ENCODE measurements at regions not wholly inside any gene's neighbourhood (a gene's known extent, or its start where the extent isn't known, plus 50 kb on each side); places are given as distances from the start of the nearest gene placed in this dataset.

- no peak for DNase-seq (ENCODE audit: low read depth)
Measured at GRCh38 chr3:127374086-127375010, 86.5 kb upstream of the PRR20G start.

- no peak for DNase-seq (ENCODE audit: low read depth)
Measured at GRCh38 chr3:127373441-127374085, 85.7 kb upstream of the PRR20G start.

- DNase-seq (ENCODE audit: low read depth) = no peak
Measured at GRCh38 chr3:127371846-127372245, 84.0 kb upstream of the PRR20G start.

- no peak for DNase-seq (ENCODE audit: low read depth)
Measured at GRCh38 chr3:127371334-127371733, 83.5 kb upstream of the PRR20G start.

- no peak for DNase-seq (ENCODE audit: low read depth)
Measured at GRCh38 chr3:127370906-127371305, 83.1 kb upstream of the PRR20G start.

GRCh38 chr3:127369356-127369935 lies 81.6 kb upstream of the PRR20G start:
- DNase-seq (ENCODE audit: low read depth) = no peak

- no peak for DNase-seq (ENCODE audit: low read depth)
Measured at GRCh38 chr3:127368186-127369032, 80.6 kb upstream of the PRR20G start.

- DNase-seq (ENCODE audit: low read depth) = no peak
Measured at GRCh38 chr3:127367593-127367992, 79.7 kb upstream of the PRR20G start.

- no peak for DNase-seq (ENCODE audit: low read depth)
Measured at GRCh38 chr3:127366383-127366782, 78.5 kb upstream of the PRR20G start.

- DNase-seq (ENCODE audit: low read depth) = no peak
Measured at GRCh38 chr3:127365163-127365798, 77.4 kb upstream of the PRR20G start.

- DNase-seq (ENCODE audit: low read depth) = no peak
Measured at GRCh38 chr3:127363891-127364290, 76.0 kb upstream of the PRR20G start.

GRCh38 chr3:127363171-127363570 lies 75.3 kb upstream of the PRR20G start:
- DNase-seq (ENCODE audit: low read depth) = no peak

GRCh38 chr3:127360647-127361046 lies 72.8 kb upstream of the PRR20G start:
- no peak for DNase-seq (ENCODE audit: low read depth)

GRCh38 chr3:127358641-127359040 lies 70.8 kb upstream of the PRR20G start:
- DNase-seq (ENCODE audit: low read depth) = no peak

- no peak for DNase-seq (ENCODE audit: low read depth)
Measured at GRCh38 chr3:127356381-127356780, 68.5 kb upstream of the PRR20G start.

- no peak for DNase-seq (ENCODE audit: low read depth)
Measured at GRCh38 chr3:127354761-127355160, 66.9 kb upstream of the PRR20G start.

GRCh38 chr3:127352612-127353011 lies 64.8 kb upstream of the PRR20G start:
- DNase-seq (ENCODE audit: low read depth) = no peak

- no peak for DNase-seq (ENCODE audit: low read depth)
Measured at GRCh38 chr3:127351775-127352350, 64.0 kb upstream of the PRR20G start.

- DNase-seq (ENCODE audit: low read depth) = no peak
Measured at GRCh38 chr3:127351321-127351720, 63.5 kb upstream of the PRR20G start.

- no peak for DNase-seq (ENCODE audit: low read depth)
Measured at GRCh38 chr3:127350172-127351050, 62.6 kb upstream of the PRR20G start.

All from stromal cell of bone marrow (primary cell).